SK-N-SH (cell line): ENCODE measurements at regions not wholly inside any gene's neighbourhood (a gene's known extent, or its start where the extent isn't known, plus 50 kb on each side); places are given as distances from the start of the nearest gene placed in this dataset.

Source experiments
- CTCF ChIA-PET: fragments of 300-600, 350-600 bp; formaldehyde crosslinking; extraction: SDS; loops from one replicate; lab custom pipeline; 2021; lab: Yijun Ruan, JAX
- POLR2A ChIA-PET: fragments of 350-600 bp; sonication (Branson Sonifier 250); formaldehyde crosslinking; extraction: SDS; loops from one replicate; lab custom pipeline; 2020; ENCODE audit warnings: antibody characterized with exemption, inconsistent platforms; lab: Yijun Ruan, JAX
- DNase-seq: peaks from one replicate; pipeline ENCODE4 v3.0.0; 2012
- H2AFZ ChIP-seq: fragments of 200-600 bp; sonication (generic); 2 replicates; pipeline ENCODE4 v1.8.1; 2016; ENCODE audit warnings: antibody characterized with exemption, mild to moderate bottlenecking, low read depth
- H3F3A ChIP-seq: fragments of 200-600 bp; sonication (generic); replicated peaks from 2 replicates; pipeline ENCODE3; 2016; ENCODE audit warnings: antibody characterized with exemption, mild to moderate bottlenecking; ENCODE audit not compliant: insufficient read depth
- H3K27ac ChIP-seq, 2 experiments: fragments of 200-500 bp in 1 of 2; fragments of 200-600 bp in 1 of 2; sonication (Bioruptor generic) in 1 of 2; sonication (generic), shearing (Covaris generic) in 1 of 2; 2 replicates each; pipeline versions ENCODE4 v1.5.1 to v1.6.1; 2014 to 2016; ENCODE audit warnings: low read depth in 2 of 2, inconsistent platforms in 1 of 2, low read length in 1 of 2, mild to moderate bottlenecking in 1 of 2, mixed read lengths in 1 of 2
- H3K27me3 ChIP-seq: fragments of 200-600 bp; sonication (generic), shearing (Covaris generic); 2 replicates; pipeline ENCODE4 v1.6.1; 2016; ENCODE audit warnings: mixed run types; ENCODE audit not compliant: insufficient read depth
- H3K36me3 ChIP-seq, 2 experiments: fragments of 200-500 bp in 1 of 2; fragments of 200-600 bp in 1 of 2; sonication (Bioruptor generic) in 1 of 2; sonication (generic) in 1 of 2; replicated peaks in 1 of 2; 2 replicates each; pipeline versions ENCODE3 to v1.5.1; 2014 to 2016; ENCODE audit warnings: low read length in 1 of 2, mild to moderate bottlenecking in 1 of 2; ENCODE audit not compliant: insufficient read depth in 2 of 2, control insufficient read depth in 1 of 2
- H3K4me1 ChIP-seq, 2 experiments: fragments of 200-500 bp in 1 of 2; fragments of 200-600 bp in 1 of 2; sonication (Bioruptor generic) in 1 of 2; sonication (generic), shearing (Covaris generic) in 1 of 2; 2 replicates each; pipeline versions ENCODE4 v1.5.1 to v1.6.1; 2014 to 2016; ENCODE audit warnings: low read depth in 1 of 2, low read length in 1 of 2, mixed run types in 1 of 2; ENCODE audit not compliant: insufficient read depth in 2 of 2, control insufficient read depth in 1 of 2
- H3K4me2 ChIP-seq: fragments of 200-600 bp; sonication (generic), shearing (Covaris generic); 2 replicates; pipeline ENCODE4 v1.6.1; 2017; ENCODE audit warnings: mixed run types
- H3K4me3 ChIP-seq, 2 experiments: fragments of 200-500 bp in 1 of 2; fragments of 200-600 bp in 1 of 2; sonication (Bioruptor generic) in 1 of 2; sonication (generic), shearing (Covaris generic) in 1 of 2; 2 replicates each; pipeline versions ENCODE4 v1.5.1 to v1.8.1; 2014 to 2016; ENCODE audit warnings: low read depth in 2 of 2, inconsistent platforms in 1 of 2, low read length in 1 of 2, mild to moderate bottlenecking in 1 of 2, mixed read lengths in 1 of 2, moderate library complexity in 1 of 2
- H3K79me2 ChIP-seq: fragments of 200-600 bp; sonication (generic); 2 replicates; pipeline ENCODE4 v1.8.1; 2017; ENCODE audit warnings: mild to moderate bottlenecking; ENCODE audit not compliant: insufficient read depth
- H3K9ac ChIP-seq: fragments of 200-600 bp; sonication (generic); 2 replicates; pipeline ENCODE4 v1.6.1; 2017; ENCODE audit warnings: mixed run types
- H3K9me2 ChIP-seq: fragments of 200-600 bp; sonication (generic); 2 replicates; pipeline ENCODE4 v1.6.1; 2017; ENCODE audit warnings: mixed run types
- H3K9me3 ChIP-seq: fragments of 200-600 bp; sonication (generic); 2 replicates; pipeline ENCODE4 v1.6.1; 2017; ENCODE audit warnings: mixed run types, mild to moderate bottlenecking, moderate library complexity
- H4K20me1 ChIP-seq: fragments of 200-600 bp; sonication (generic); 2 replicates; pipeline ENCODE4 v1.6.1; 2017; ENCODE audit warnings: mild to moderate bottlenecking, mixed run types; ENCODE audit not compliant: insufficient read depth
- EP300 ChIP-seq, 2 experiments: IDR thresholded peaks; 2 replicates each; pipeline versions ENCODE4 v1.4.0 to v1.6.1; 2012; ENCODE audit warnings: borderline replicate concordance in 1 of 2, low read depth in 1 of 2, low read length in 1 of 2
- FOXM1 ChIP-seq: IDR thresholded peaks from 2 replicates; pipeline ENCODE4 v1.4.0; 2012; ENCODE audit warnings: low read depth, mild to moderate bottlenecking
- GATA2 ChIP-seq: sonication (generic); formaldehyde crosslinking; IDR thresholded peaks from 2 replicates; pipeline ENCODE4 v1.5.0; 2020; ENCODE audit warnings: mild to moderate bottlenecking, missing genetic modification reagents
- NFIC ChIP-seq: IDR thresholded peaks from 2 replicates; pipeline ENCODE4 v1.4.0; 2012; ENCODE audit warnings: borderline replicate concordance
- POLR2AphosphoS5 ChIP-seq: IDR thresholded peaks from 2 replicates; pipeline ENCODE4 v1.6.1; 2012; ENCODE audit warnings: low read depth, low read length
- TCF12 ChIP-seq: IDR thresholded peaks from 2 replicates; pipeline ENCODE4 v1.4.0; 2012
- TEAD4 ChIP-seq: IDR thresholded peaks from 2 replicates; pipeline ENCODE4 v1.4.0; 2012; ENCODE audit warnings: mild to moderate bottlenecking, borderline replicate concordance; ENCODE audit not compliant: insufficient read depth
- WGBS: methylation state at CpG from one replicate; pipeline ENCODE4 v1.1.6; 2017; ENCODE audit warnings: low lambda C conversion rate; 5-methylcytosine and 5-hydroxymethylcytosine counted together
- TF ChIP-seq, protein P1 (sequence below): fragments of 150-350 bp; IDR thresholded peaks from 2 replicates; pipeline ENCODE4 v1.6.1; 2016; ENCODE audit warnings: mild to moderate bottlenecking, low read depth, low read length
- TF ChIP-seq, protein P2 (sequence below): fragments of 200-600 bp; sonication (generic); IDR thresholded peaks from 2 replicates; pipeline ENCODE4 v1.6.1; 2017; ENCODE audit warnings: antibody characterized with exemption, mild to moderate bottlenecking, moderate library complexity
- TF ChIP-seq, protein P3 (sequence below): IDR thresholded peaks from 2 replicates; pipeline ENCODE4 v1.6.1; 2012; ENCODE audit warnings: mild to moderate bottlenecking, low read depth, low read length, moderate library complexity

DNA sequence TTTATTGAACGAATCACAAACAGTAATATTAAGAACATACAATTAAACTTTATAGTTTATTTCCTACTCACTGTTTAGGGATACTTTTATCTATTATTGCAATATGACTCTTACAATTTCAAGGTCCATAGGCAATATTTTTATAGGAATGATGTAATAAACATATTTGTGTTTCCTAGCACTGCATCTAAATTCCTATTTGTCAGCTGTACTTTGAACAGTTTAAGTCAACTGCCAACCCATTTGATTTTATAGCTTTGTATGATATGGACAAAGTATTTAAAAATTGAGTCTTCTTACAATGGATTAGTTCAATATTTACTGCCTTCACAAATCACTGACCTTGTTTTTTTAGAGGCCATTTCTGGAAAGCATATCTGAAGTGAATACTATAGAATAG, 199.3 kb downstream of the PCDH7 start:
- no peaks in the 10 kb centered on the region for H3K79me2 ChIP-seq
- no peak overlapping the region for H3K4me2 ChIP-seq
- no peak for DNase-seq
- no peak overlapping the region for H2AFZ ChIP-seq
- WGBS, result 28% methylated on average over 1 of the region's 1 CpG
- H3K36me3 ChIP-seq, result no peaks in the 10 kb centered on the region
- CTCF ChIA-PET, result no interaction called here
- no peaks in the 10 kb centered on the region for H3K4me1 ChIP-seq
- no peak overlapping the region for H3K9ac ChIP-seq
- H3K9me2 ChIP-seq, result 0 out of 2 replicates have a peak, but pooled peaks cover 4% of the 10 kb centered on the region
- no peak overlapping the region for H3K4me3 ChIP-seq
- H3F3A ChIP-seq, result no peaks in the 10 kb centered on the region
- H3K9me3 ChIP-seq, result no peaks in the 10 kb centered on the region
- no peak overlapping the region for H3K27ac ChIP-seq
- POLR2A ChIA-PET, result no interaction called here
- TF ChIP-seq NFIC (no peak), TCF12 (no peak), POLR2AphosphoS5 (no peak), GATA2 (no peak), FOXM1 (no peak)
- TF ChIP-seq, protein P1, sequence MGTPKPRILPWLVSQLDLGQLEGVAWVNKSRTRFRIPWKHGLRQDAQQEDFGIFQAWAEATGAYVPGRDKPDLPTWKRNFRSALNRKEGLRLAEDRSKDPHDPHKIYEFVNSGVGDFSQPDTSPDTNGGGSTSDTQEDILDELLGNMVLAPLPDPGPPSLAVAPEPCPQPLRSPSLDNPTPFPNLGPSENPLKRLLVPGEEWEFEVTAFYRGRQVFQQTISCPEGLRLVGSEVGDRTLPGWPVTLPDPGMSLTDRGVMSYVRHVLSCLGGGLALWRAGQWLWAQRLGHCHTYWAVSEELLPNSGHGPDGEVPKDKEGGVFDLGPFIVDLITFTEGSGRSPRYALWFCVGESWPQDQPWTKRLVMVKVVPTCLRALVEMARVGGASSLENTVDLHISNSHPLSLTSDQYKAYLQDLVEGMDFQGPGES, result no peak
- TF ChIP-seq, protein P2, sequence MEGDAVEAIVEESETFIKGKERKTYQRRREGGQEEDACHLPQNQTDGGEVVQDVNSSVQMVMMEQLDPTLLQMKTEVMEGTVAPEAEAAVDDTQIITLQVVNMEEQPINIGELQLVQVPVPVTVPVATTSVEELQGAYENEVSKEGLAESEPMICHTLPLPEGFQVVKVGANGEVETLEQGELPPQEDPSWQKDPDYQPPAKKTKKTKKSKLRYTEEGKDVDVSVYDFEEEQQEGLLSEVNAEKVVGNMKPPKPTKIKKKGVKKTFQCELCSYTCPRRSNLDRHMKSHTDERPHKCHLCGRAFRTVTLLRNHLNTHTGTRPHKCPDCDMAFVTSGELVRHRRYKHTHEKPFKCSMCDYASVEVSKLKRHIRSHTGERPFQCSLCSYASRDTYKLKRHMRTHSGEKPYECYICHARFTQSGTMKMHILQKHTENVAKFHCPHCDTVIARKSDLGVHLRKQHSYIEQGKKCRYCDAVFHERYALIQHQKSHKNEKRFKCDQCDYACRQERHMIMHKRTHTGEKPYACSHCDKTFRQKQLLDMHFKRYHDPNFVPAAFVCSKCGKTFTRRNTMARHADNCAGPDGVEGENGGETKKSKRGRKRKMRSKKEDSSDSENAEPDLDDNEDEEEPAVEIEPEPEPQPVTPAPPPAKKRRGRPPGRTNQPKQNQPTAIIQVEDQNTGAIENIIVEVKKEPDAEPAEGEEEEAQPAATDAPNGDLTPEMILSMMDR, result no peak
- TF ChIP-seq, all 33 proteins: peak for 0
- no peaks in the 10 kb centered on the region for H3K27me3 ChIP-seq
- no peaks in the 10 kb centered on the region for H4K20me1 ChIP-seq

DNA sequence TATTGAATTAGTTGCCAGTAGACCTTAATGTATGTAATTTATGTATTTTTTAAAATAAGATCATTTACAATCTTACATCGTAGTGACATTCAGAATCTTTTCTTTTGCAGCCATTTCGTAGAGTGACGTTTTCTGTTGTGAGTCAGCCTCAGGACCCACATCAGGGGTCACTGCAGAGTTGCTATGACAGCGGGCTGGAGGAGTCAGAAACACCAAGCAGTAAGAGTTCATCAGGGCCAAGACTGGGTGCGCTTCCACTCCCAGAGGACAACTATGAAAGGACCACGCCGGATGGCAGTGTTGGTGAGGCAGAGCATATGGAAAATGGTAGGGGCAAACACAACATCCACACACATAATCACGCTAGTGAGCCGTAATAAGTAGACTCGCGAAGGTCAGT, 199.9 kb downstream of the PCDH7 start:
- H3K79me2 ChIP-seq, result no peaks in the 10 kb centered on the region
- H2AFZ ChIP-seq, result no peak overlapping the region
- ChIA-PET CTCF (no interaction called here), POLR2A (no interaction called here)
- no peak for TF ChIP-seq EP300 (IDR thresholded peaks at IDR 0.05; ENCODE audit: borderline replicate concordance in 1 of 2, low read depth in 1 of 2, low read length in 1 of 2)
- no peak for TF ChIP-seq TEAD4
- TF ChIP-seq, protein P3, sequence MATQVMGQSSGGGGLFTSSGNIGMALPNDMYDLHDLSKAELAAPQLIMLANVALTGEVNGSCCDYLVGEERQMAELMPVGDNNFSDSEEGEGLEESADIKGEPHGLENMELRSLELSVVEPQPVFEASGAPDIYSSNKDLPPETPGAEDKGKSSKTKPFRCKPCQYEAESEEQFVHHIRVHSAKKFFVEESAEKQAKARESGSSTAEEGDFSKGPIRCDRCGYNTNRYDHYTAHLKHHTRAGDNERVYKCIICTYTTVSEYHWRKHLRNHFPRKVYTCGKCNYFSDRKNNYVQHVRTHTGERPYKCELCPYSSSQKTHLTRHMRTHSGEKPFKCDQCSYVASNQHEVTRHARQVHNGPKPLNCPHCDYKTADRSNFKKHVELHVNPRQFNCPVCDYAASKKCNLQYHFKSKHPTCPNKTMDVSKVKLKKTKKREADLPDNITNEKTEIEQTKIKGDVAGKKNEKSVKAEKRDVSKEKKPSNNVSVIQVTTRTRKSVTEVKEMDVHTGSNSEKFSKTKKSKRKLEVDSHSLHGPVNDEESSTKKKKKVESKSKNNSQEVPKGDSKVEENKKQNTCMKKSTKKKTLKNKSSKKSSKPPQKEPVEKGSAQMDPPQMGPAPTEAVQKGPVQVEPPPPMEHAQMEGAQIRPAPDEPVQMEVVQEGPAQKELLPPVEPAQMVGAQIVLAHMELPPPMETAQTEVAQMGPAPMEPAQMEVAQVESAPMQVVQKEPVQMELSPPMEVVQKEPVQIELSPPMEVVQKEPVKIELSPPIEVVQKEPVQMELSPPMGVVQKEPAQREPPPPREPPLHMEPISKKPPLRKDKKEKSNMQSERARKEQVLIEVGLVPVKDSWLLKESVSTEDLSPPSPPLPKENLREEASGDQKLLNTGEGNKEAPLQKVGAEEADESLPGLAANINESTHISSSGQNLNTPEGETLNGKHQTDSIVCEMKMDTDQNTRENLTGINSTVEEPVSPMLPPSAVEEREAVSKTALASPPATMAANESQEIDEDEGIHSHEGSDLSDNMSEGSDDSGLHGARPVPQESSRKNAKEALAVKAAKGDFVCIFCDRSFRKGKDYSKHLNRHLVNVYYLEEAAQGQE, result no peak
- DNase-seq, result no peak
- WGBS, result 72% methylated on average over 11 of the region's 11 CpGs
- no peaks in the 10 kb centered on the region for H3K9me3 ChIP-seq
- H3K9me2 ChIP-seq, result 0 out of 2 replicates have a peak, but pooled peaks cover 4% of the 10 kb centered on the region
- no peaks in the 10 kb centered on the region for H3K4me1 ChIP-seq
- no peak overlapping the region for H3K4me3 ChIP-seq
- H3K27ac ChIP-seq, result no peak overlapping the region
- H3K36me3 ChIP-seq, result no peaks in the 10 kb centered on the region
- H4K20me1 ChIP-seq, result no peaks in the 10 kb centered on the region
- H3F3A ChIP-seq, result no peaks in the 10 kb centered on the region
- no peaks in the 10 kb centered on the region for H3K27me3 ChIP-seq
- H3K4me2 ChIP-seq, result no peak overlapping the region
- H3K9ac ChIP-seq, result no peak overlapping the region
